ENCODE measurements at regions not wholly inside any gene's neighbourhood (a gene's known extent, or its start where the extent isn't known, plus 50 kb on each side); places are given as distances from the start of the nearest gene placed in this dataset.
"Not testable (repeated sequence)": the region's sequence is repeated elsewhere in the genome, so short reads cannot be mapped to it uniquely, and the experiment has no call there.

- Mint-ChIP-seq H3K27me3 (peaks cover 40 to 69% of the 10 kb centered on the region in 2 donors), H3K36me3 (ENCODE audit: insufficient read depth) (no peaks in the 10 kb centered on the region), H3K9me3 (no peaks in the 10 kb centered on the region), H3K4me3 (no peak overlapping the region), H3K27ac (no peak overlapping the region), H3K4me1 (ENCODE audit: low read depth in 2 of 2) (no peaks in the 10 kb centered on the region)
- ATAC-seq (replicated peaks) (no peak), DNase-seq (no peak)
Observed at GRCh38 chr2:175350105-175350504, 168.6 kb upstream of the ATP5MC3 start.

GRCh38 chr2:175342085-175342484 is 160.6 kb upstream of the ATP5MC3 start:
- DNase-seq (no peak), ATAC-seq (replicated peaks) (no peak)
- Mint-ChIP-seq H3K4me1 (ENCODE audit: low read depth in 2 of 2) (no peaks in the 10 kb centered on the region), H3K27me3 (peaks cover 23 to 46% of the 10 kb centered on the region in 2 donors), H3K36me3 (ENCODE audit: insufficient read depth) (no peaks in the 10 kb centered on the region), H3K9me3 (peaks cover 4 to 6% of the 10 kb centered on the region in 2 donors), H3K4me3 (no peak overlapping the region), H3K27ac (no peak overlapping the region)

DNA sequence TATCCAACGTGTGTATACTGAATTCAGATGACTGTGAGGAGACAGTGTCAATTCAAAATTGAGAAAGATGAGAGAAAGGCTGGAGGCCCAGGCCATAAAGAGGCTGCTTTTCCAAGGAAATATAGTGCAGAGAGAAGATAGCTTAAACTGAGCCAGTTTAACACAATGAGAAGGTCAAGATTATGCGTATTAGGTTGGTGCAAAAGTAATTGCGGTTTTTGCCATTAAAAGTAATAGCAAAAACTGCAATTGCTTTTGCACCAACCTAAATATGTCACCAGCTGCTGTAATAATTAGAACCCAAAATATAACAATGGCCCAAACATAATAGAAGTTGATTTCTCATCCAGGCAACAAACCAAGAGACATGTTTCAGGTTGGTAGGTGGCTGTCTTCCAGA is 148.7 kb upstream of the ATP5MC3 start:
- H3K27me3 Mint-ChIP-seq, result no peaks in the 10 kb centered on the region
- H3K36me3 Mint-ChIP-seq (ENCODE audit: insufficient read depth), result no peaks in the 10 kb centered on the region
- no peak for ATAC-seq (replicated peaks)
- H3K27ac Mint-ChIP-seq, result no peak overlapping the region
- no peaks in the 10 kb centered on the region for H3K4me1 Mint-ChIP-seq (ENCODE audit: low read depth in 2 of 2)
- no peak overlapping the region for H3K4me3 Mint-ChIP-seq
- peaks cover 0 to 6% of the 10 kb centered on the region in 2 donors for H3K9me3 Mint-ChIP-seq
- DNase-seq, result no peak

- H3K9me3 Mint-ChIP-seq, result peaks cover 0 to 6% of the 10 kb centered on the region in 2 donors
- no peak overlapping the region for H3K4me3 Mint-ChIP-seq
- H3K4me1 Mint-ChIP-seq (ENCODE audit: low read depth in 2 of 2), result no peaks in the 10 kb centered on the region
- no peak overlapping the region for H3K27ac Mint-ChIP-seq
- DNase-seq (no peak), ATAC-seq (replicated peaks) (no peak)
- H3K27me3 Mint-ChIP-seq, result peaks cover 3 to 5% of the 10 kb centered on the region in 2 donors
- no peaks in the 10 kb centered on the region for H3K36me3 Mint-ChIP-seq (ENCODE audit: insufficient read depth)
Observed at GRCh38 chr2:175326801-175327200, 145.3 kb upstream of the ATP5MC3 start.

DNA sequence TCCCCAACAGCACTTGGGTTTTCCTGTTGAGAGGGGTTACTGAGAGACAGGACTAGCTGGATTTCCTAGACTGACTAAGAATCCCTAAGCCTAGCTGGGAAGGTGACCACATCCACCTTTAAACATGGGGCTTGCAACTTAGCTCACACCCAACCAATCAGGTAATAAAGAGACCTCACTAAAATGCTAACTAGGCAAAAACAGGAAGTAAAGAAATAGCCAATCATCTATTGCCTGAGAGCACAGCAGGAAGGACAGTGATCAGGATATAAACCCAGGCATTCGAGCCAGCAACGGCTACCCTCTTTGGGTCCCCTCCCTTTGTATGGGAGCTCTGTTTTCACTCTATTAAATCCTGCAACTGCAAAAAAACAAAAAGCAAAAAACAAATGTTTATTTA is 144.7 kb upstream of the ATP5MC3 start:
- H3K27ac Mint-ChIP-seq; H3K4me1 Mint-ChIP-seq (ENCODE audit: low read depth in 2 of 2); H3K9me3 Mint-ChIP-seq; H3K36me3 Mint-ChIP-seq (ENCODE audit: insufficient read depth); H3K4me3 Mint-ChIP-seq; DNase-seq; ATAC-seq (replicated peaks): not testable (repeated sequence)
- H3K27me3 Mint-ChIP-seq, result peaks cover 10 to 12% of the 10 kb centered on the region in 2 donors

DNA sequence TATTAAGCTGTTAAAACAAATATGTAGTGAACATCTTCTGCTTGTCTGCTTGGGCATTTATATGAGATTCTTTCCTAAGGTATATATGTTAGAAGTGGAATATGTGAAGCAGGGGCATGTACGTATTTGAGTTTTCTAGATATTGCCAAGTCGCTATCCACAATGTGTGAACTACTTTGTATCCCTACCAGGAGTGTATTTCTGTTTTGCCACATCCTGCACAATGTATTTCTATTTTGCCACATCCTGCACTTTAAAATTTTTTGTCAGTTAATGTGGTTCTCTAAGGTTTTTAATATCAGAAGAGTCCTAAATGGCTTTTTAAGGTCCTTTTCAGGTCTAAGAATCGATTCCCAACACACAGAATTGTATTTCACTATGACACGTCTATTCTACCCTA is 141.7 kb upstream of the ATP5MC3 start:
- Mint-ChIP-seq H3K4me1 (ENCODE audit: low read depth in 2 of 2) (no peaks in the 10 kb centered on the region), H3K27me3 (peaks cover 13 to 18% of the 10 kb centered on the region in 2 donors), H3K36me3 (ENCODE audit: insufficient read depth) (no peaks in the 10 kb centered on the region), H3K27ac (no peak overlapping the region), H3K4me3 (no peak overlapping the region), H3K9me3 (peaks cover 0 to 6% of the 10 kb centered on the region in 2 donors)
- no peak for DNase-seq
- ATAC-seq (replicated peaks), result no peak

DNA sequence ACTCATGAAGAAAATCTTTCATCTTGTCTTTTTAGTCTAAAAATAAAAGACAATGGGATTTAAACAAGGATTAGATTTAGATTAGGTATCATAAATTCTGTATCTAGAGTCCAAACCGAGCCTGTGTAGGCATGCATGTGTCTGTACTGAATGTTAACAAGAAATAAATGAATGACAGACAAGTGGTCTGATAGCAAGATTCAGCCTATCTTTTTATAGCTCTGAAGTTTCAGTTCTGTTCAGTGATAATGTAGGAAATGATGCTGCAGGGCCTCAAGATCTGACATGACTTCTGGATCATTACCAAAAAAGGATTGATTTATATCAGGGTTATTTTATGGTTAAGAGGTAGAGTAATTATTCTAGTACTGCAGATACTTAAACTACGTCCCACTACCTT is 137.0 kb upstream of the ATP5MC3 start:
- no peaks in the 10 kb centered on the region for H3K36me3 Mint-ChIP-seq (ENCODE audit: insufficient read depth)
- no peak for DNase-seq
- no peaks in the 10 kb centered on the region for H3K4me1 Mint-ChIP-seq (ENCODE audit: low read depth in 2 of 2)
- H3K9me3 Mint-ChIP-seq, result no peaks in the 10 kb centered on the region
- H3K27me3 Mint-ChIP-seq, result peaks cover 19 to 32% of the 10 kb centered on the region in 2 donors
- no peak for ATAC-seq (replicated peaks)
- H3K27ac Mint-ChIP-seq, result no peak overlapping the region
- H3K4me3 Mint-ChIP-seq, result no peak overlapping the region

DNA sequence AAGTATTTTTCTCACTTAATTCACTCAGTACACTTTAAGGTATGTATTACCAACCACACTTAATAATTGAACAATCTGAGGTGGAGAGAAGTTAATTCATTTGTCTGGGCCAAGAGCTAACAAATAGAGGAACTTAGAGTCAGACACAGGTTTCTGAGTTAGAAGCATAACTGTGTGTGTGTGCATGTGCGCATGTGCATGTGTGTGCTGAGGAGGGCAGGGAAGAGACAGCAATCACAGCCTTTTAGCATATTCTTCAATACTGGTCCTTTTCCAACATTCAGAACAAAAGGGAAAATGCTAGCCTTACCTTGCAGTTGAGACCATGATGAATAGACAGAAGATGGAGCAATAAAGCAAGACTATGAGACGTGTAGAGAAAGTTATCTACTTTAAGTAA is 136.2 kb upstream of the ATP5MC3 start:
- Mint-ChIP-seq H3K9me3 (no peaks in the 10 kb centered on the region), H3K4me1 (ENCODE audit: low read depth in 2 of 2) (no peaks in the 10 kb centered on the region), H3K36me3 (ENCODE audit: insufficient read depth) (no peaks in the 10 kb centered on the region), H3K4me3 (no peak overlapping the region), H3K27me3 (peaks cover 19 to 39% of the 10 kb centered on the region in 2 donors), H3K27ac (no peak overlapping the region)
- DNase-seq (no peak), ATAC-seq (replicated peaks) (no peak)

- ATAC-seq (replicated peaks), result no peak
- Mint-ChIP-seq H3K4me1 (ENCODE audit: low read depth in 2 of 2) (no peaks in the 10 kb centered on the region), H3K27ac (no peak overlapping the region)
Observed at GRCh38 chr2:175312137-175312536, 130.6 kb upstream of the ATP5MC3 start.

GRCh38 chr2:175310813-175311504 is 129.4 kb upstream of the ATP5MC3 start:
- Mint-ChIP-seq H3K27ac (no peak overlapping the region), H3K27me3 (peaks cover 34 to 69% of the 10 kb centered on the region in 2 donors), H3K9me3 (no peaks in the 10 kb centered on the region), H3K4me1 (ENCODE audit: low read depth in 2 of 2) (no peaks in the 10 kb centered on the region), H3K4me3 (no peak overlapping the region), H3K36me3 (ENCODE audit: insufficient read depth) (no peaks in the 10 kb centered on the region)
- DNase-seq, result no peak
- ATAC-seq (replicated peaks), result no peak

More at GRCh38 chr2:175312137-175312536, 130.6 kb upstream of the ATP5MC3 start:
- Mint-ChIP-seq H3K9me3 (no peaks in the 10 kb centered on the region), H3K27me3 (peaks cover 34 to 80% of the 10 kb centered on the region in 2 donors), H3K36me3 (ENCODE audit: insufficient read depth) (no peaks in the 10 kb centered on the region), H3K4me3 (no peak overlapping the region)
- no peak for DNase-seq

- no peaks in the 10 kb centered on the region for H3K9me3 Mint-ChIP-seq
- H3K27ac Mint-ChIP-seq, result no peak overlapping the region
- H3K27me3 Mint-ChIP-seq, result peaks cover 33 to 74% of the 10 kb centered on the region in 2 donors
- ATAC-seq (replicated peaks) (no peak), DNase-seq (no peak)
- H3K36me3 Mint-ChIP-seq (ENCODE audit: insufficient read depth), result no peaks in the 10 kb centered on the region
- no peak overlapping the region for H3K4me3 Mint-ChIP-seq
- H3K4me1 Mint-ChIP-seq (ENCODE audit: low read depth in 2 of 2), result no peaks in the 10 kb centered on the region
Observed at GRCh38 chr2:175309799-175310198, 128.3 kb upstream of the ATP5MC3 start.

DNA sequence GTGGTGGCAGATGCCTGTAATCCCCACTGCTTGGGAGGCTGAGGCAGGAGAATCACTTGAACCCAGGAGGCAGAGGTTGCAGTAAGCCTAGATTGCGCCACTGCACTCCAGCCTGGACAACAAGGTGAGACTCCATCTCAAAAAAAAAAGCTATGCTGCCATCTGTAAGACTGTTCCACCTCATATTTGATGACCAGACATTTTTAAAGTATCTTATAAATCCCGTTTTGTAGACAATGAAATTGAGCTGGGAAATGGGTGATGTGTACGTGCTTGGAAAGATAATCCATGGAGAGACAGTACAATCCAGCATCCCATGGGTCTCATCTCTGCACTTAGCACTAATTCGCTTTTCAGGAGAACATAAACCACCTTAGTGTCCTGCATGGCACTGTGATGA is 126.5 kb upstream of the ATP5MC3 start:
- Mint-ChIP-seq H3K27me3 (peaks cover 44 to 80% of the 10 kb centered on the region in 2 donors), H3K9me3 (no peaks in the 10 kb centered on the region), H3K4me1 (ENCODE audit: low read depth in 2 of 2) (no peaks in the 10 kb centered on the region), H3K27ac (no peak overlapping the region), H3K36me3 (ENCODE audit: insufficient read depth) (no peaks in the 10 kb centered on the region), H3K4me3 (no peak overlapping the region)
- no peak for ATAC-seq (replicated peaks)
- no peak for DNase-seq

- Mint-ChIP-seq H3K27me3 (peaks cover 41 to 59% of the 10 kb centered on the region in 2 donors), H3K4me3 (no peak overlapping the region), H3K4me1 (ENCODE audit: low read depth in 2 of 2) (no peaks in the 10 kb centered on the region), H3K9me3 (no peaks in the 10 kb centered on the region), H3K27ac (no peak overlapping the region), H3K36me3 (ENCODE audit: insufficient read depth) (no peaks in the 10 kb centered on the region)
- DNase-seq (no peak), ATAC-seq (replicated peaks) (no peak)
Observed at GRCh38 chr2:175304541-175304940, 123.0 kb upstream of the ATP5MC3 start.

GRCh38 chr2:175293776-175294175 is 112.3 kb upstream of the ATP5MC3 start:
- Mint-ChIP-seq H3K4me3 (no peak overlapping the region), H3K36me3 (ENCODE audit: insufficient read depth) (no peaks in the 10 kb centered on the region), H3K27me3 (peaks cover 60 to 78% of the 10 kb centered on the region in 2 donors), H3K27ac (no peak overlapping the region), H3K9me3 (no peaks in the 10 kb centered on the region), H3K4me1 (ENCODE audit: low read depth in 2 of 2) (no peaks in the 10 kb centered on the region)
- ATAC-seq (replicated peaks) (no peak), DNase-seq (no peak)

All from effector memory CD8-positive, alpha-beta T cell (primary cell).